OCI-LY7 (cell line): ENCODE measurements at regions not wholly inside any gene's neighbourhood (a gene's known extent, or its start where the extent isn't known, plus 50 kb on each side); places are given as distances from the start of the nearest gene placed in this dataset.

Source experiments
- BruUV-seq: library from RNA; stranded (reverse); fragments of 400-500 nt; replicated peaks from 2 replicates; lab custom pipeline; 2021; lab: Mats Ljungman, UMichigan
- CTCF ChIA-PET: fragments of 300-600 bp; sonication (Branson Sonifier 250); formaldehyde crosslinking; loops from one replicate; lab custom pipeline; 2022; ENCODE audit warnings: antibody characterized with exemption; ENCODE audit not compliant: unreplicated experiment; lab: Charles Lee
- POLR2A ChIA-PET: fragments of 300-600 bp; sonication (Branson Sonifier 250); formaldehyde crosslinking; loops from one replicate; lab custom pipeline; 2022; ENCODE audit warnings: antibody characterized with exemption; lab: Charles Lee
- DNase-seq: peaks from one replicate; pipeline ENCODE4 v3.0.0-alpha.2; 2015; ENCODE audit warnings: low spot score
- H2AFZ ChIP-seq: fragments of 200-600 bp; sonication (generic), shearing (Covaris generic); 2 replicates; pipeline ENCODE4 v1.6.1; 2014; ENCODE audit warnings: mild to moderate bottlenecking, antibody characterized with exemption, low read length, moderate library complexity
- H3K27ac ChIP-seq: fragments of 200-600 bp; sonication (generic); 2 replicates; pipeline ENCODE4 v1.5.1; 2014; ENCODE audit warnings: mixed run types, low read depth, mild to moderate bottlenecking, moderate library complexity, low read length, inconsistent platforms; ENCODE audit not compliant: poor library complexity, severe bottlenecking
- H3K36me3 ChIP-seq: fragments of 200-600 bp; sonication (generic); 2 replicates; pipeline ENCODE4 v1.6.1; 2014; ENCODE audit warnings: mild to moderate bottlenecking, antibody characterized with exemption, low read length, moderate library complexity, mixed read lengths; ENCODE audit not compliant: insufficient read depth
- H3K4me1 ChIP-seq: fragments of 200-600 bp; sonication (generic); 2 replicates; pipeline ENCODE4 v1.5.1; 2014; ENCODE audit warnings: mild to moderate bottlenecking, low read length; ENCODE audit not compliant: insufficient read depth, poor library complexity, severe bottlenecking
- H3K4me2 ChIP-seq: fragments of 200-600 bp; sonication (generic); 2 replicates; pipeline ENCODE4 v1.6.1; 2014; ENCODE audit warnings: mild to moderate bottlenecking, low read length
- H3K4me3 ChIP-seq: fragments of 200-600 bp; sonication (generic); 2 replicates; pipeline ENCODE4 v1.5.1; 2014; ENCODE audit warnings: mild to moderate bottlenecking, low read depth, low read length; ENCODE audit not compliant: poor library complexity, severe bottlenecking
- H3K79me2 ChIP-seq: fragments of 200-600 bp; sonication (generic); 2 replicates; pipeline ENCODE4 v1.6.1; 2016; ENCODE audit warnings: low read depth, mild to moderate bottlenecking, low read length, moderate library complexity, mixed read lengths; ENCODE audit not compliant: insufficient read depth
- H3K9me2 ChIP-seq: fragments of 200-600 bp; sonication (generic); 2 replicates; pipeline ENCODE4 v1.6.1; 2016; ENCODE audit warnings: mild to moderate bottlenecking, low read length, mixed read lengths; ENCODE audit not compliant: insufficient read depth
- H3K9me3 ChIP-seq: fragments of 200-600 bp; sonication (generic); 2 replicates; pipeline ENCODE4 v1.6.1; 2014; ENCODE audit warnings: mild to moderate bottlenecking, mixed run types, low read length, mixed read lengths
- H4K20me1 ChIP-seq: fragments of 200-600 bp; sonication (generic); 2 replicates; pipeline ENCODE4 v1.6.1; 2014; ENCODE audit warnings: mild to moderate bottlenecking, antibody characterized with exemption, low read length, moderate library complexity, mixed read lengths; ENCODE audit not compliant: insufficient read depth
- CTCF ChIP-seq: fragments of 200-600 bp; sonication (generic); conservative IDR thresholded peaks from 2 replicates; pipeline ENCODE4 v1.5.1; 2014; ENCODE audit warnings: mild to moderate bottlenecking, antibody characterized with exemption, low read length, moderate library complexity, mixed read lengths
- EZH2phosphoT487 ChIP-seq: fragments of 200-600 bp; sonication (generic); IDR thresholded peaks from 2 replicates; pipeline ENCODE4 v1.6.1; 2018; ENCODE audit warnings: low read depth, borderline replicate concordance, mild to moderate bottlenecking, mixed run types, antibody characterized with exemption, low read length, moderate library complexity, mixed read lengths
- intact Hi-C: fragments of 100-400 bp; cut with micrococcal nuclease; formaldehyde crosslinking; loops from one replicate; pipeline ENCODE4 v1.10.0; 2022; ENCODE audit not compliant: unreplicated experiment

GRCh38 chr7:33751443-33751842, 153.9 kb upstream of the BMPER start:
- BruUV-seq: no TSS peak
- no peak overlapping the region for H3K27ac ChIP-seq
- ChIA-PET POLR2A (interaction anchor here (0.8 kb wide), 1 partner anchor 9 kb away, joined by 4 read pairs; no protein-coding TSS in a partner anchor), CTCF (no interaction called here)
- H3K36me3 ChIP-seq: no peaks in the 10 kb centered on the region
- no peak for TF ChIP-seq EZH2phosphoT487
- no peak for TF ChIP-seq CTCF
- H3K4me2 ChIP-seq: no peak overlapping the region
- intact Hi-C loops: no loop called here
- H4K20me1 ChIP-seq: no peaks in the 10 kb centered on the region
- H3K4me3 ChIP-seq: no peak overlapping the region
- no peak overlapping the region for H2AFZ ChIP-seq
- H3K79me2 ChIP-seq: no peaks in the 10 kb centered on the region
- no peak for DNase-seq
- no peaks in the 10 kb centered on the region for H3K9me3 ChIP-seq
- H3K4me1 ChIP-seq: no peaks in the 10 kb centered on the region
- no peaks in the 10 kb centered on the region for H3K9me2 ChIP-seq

GRCh38 chr7:33753881-33754525, 151.3 kb upstream of the BMPER start:
- TF ChIP-seq EZH2phosphoT487 (no peak), CTCF (no peak)
- ChIA-PET POLR2A (no interaction called here), CTCF (no interaction called here)
- H3K9me3 ChIP-seq: no peaks in the 10 kb centered on the region
- H3K4me2 ChIP-seq: no peak overlapping the region
- intact Hi-C loops: no loop called here
- no TSS peak for BruUV-seq
- no peaks in the 10 kb centered on the region for H4K20me1 ChIP-seq
- H3K9me2 ChIP-seq: no peaks in the 10 kb centered on the region
- H2AFZ ChIP-seq: no peak overlapping the region
- H3K27ac ChIP-seq: no peak overlapping the region
- no peaks in the 10 kb centered on the region for H3K79me2 ChIP-seq
- no peak overlapping the region for H3K4me3 ChIP-seq
- no peaks in the 10 kb centered on the region for H3K36me3 ChIP-seq
- DNase-seq: no peak
- H3K4me1 ChIP-seq: no peaks in the 10 kb centered on the region
